Epidermal melanocyte (primary cell): ENCODE measurements at regions not wholly inside any gene's neighbourhood (a gene's known extent, or its start where the extent isn't known, plus 50 kb on each side); places are given as distances from the start of the nearest gene placed in this dataset.

Experiments
- DNase-seq: peaks from one replicate; pipeline ENCODE4 v3.0.0; 2011; ENCODE audit warnings: low spot score; ENCODE audit not compliant: insufficient read length

- no peak for DNase-seq
Measured at GRCh38 chr5:142384014-142384413, 59.2 kb upstream of the SPRY4 start.

- DNase-seq, result no peak
Measured at GRCh38 chr5:142382186-142382585, 57.4 kb upstream of the SPRY4 start.

- DNase-seq, result no peak
Measured at GRCh38 chr5:142378737-142379634, 54.2 kb upstream of the SPRY4 start.

- DNase-seq, result no peak
Measured at GRCh38 chr5:142375944-142376411, 51.2 kb upstream of the SPRY4 start.
